ENCODE measurements at regions not wholly inside any gene's neighbourhood (a gene's known extent, or its start where the extent isn't known, plus 50 kb on each side); places are given as distances from the start of the nearest gene placed in this dataset.

GRCh38 chr16:86960266-86960665 lies 356.9 kb downstream of the C16orf95 start (continued):
- TF ChIP-seq CTCF (IDR thresholded peaks at IDR 0.05): no peak
- no peak for TF ChIP-seq EHF (CRISPR knock-in tag; IDR thresholded peaks at IDR 0.05)
- TF ChIP-seq CEBPB (IDR thresholded peaks at IDR 0.05): no peak
- TF ChIP-seq ELK1 (IDR thresholded peaks at IDR 0.05; ENCODE audit: low read depth, low read length): no peak
- no peak for TF ChIP-seq POLR2A (IDR thresholded peaks at IDR 0.05; ENCODE audit: low read length)
- TF ChIP-seq ATOH8 (CRISPR knock-in tag; IDR thresholded peaks at IDR 0.05; ENCODE audit: low read depth): no peak
- TF ChIP-seq HOXB13 (CRISPR knock-in tag; IDR thresholded peaks at IDR 0.05; ENCODE audit: low read depth): no peak

- POLR2A ChIA-PET: no interaction called here
- 71% methylated on average over 15 of the region's 17 CpGs for WGBS (ENCODE audit: missing lambda C conversion rate)
- TF ChIP-seq KDM1A (IDR thresholded peaks at IDR 0.05; ENCODE audit: low read depth) (no peak), RFX5 (IDR thresholded peaks at IDR 0.05) (no peak), ESRRA (IDR thresholded peaks at IDR 0.05; ENCODE audit: borderline replicate concordance, low read length) (no peak), RARB (CRISPR knock-in tag; IDR thresholded peaks at IDR 0.05) (no peak), HOXA7 (CRISPR knock-in tag; IDR thresholded peaks at IDR 0.05) (no peak), NFE2L2 (conservative IDR thresholded peaks at IDR 0.05; ENCODE audit: low read length) (no peak), E2F6 (IDR thresholded peaks at IDR 0.05; ENCODE audit: borderline replicate concordance, low read depth) (no peak), BHLHE40 (IDR thresholded peaks at IDR 0.05; ENCODE audit: low read depth, low read length) (no peak), SMC3 (IDR thresholded peaks at IDR 0.05) (no peak), PBX3 (IDR thresholded peaks at IDR 0.05) (no peak), NR3C1 (IDR thresholded peaks at IDR 0.05) (no peak), MAZ (IDR thresholded peaks at IDR 0.05; ENCODE audit: borderline replicate concordance, low read depth, low read length) (no peak), GATA3 (IDR thresholded peaks at IDR 0.05; ENCODE audit: borderline replicate concordance) (no peak)
- no peaks in the 10 kb centered on the region for H3K9me3 ChIP-seq
- FAIRE-seq: no peak
- H3K27ac ChIP-seq: no peak overlapping the region
- CTCF ChIA-PET: interaction anchor here (0.9 to 1.3 kb wide), 2 partner anchors 43 to 397 kb away, joined by 3 to 4 read pairs; no protein-coding TSS in a partner anchor
- H3K4me1 ChIP-seq: no peaks in the 10 kb centered on the region
- no peak for ATAC-seq
- H3K4me2 ChIP-seq: no peak overlapping the region
- H3K4me3 ChIP-seq: no peak overlapping the region
- no peak for DNase-seq (ENCODE audit: low read depth in 1 of 2, low spot score in 1 of 2)
Measured at GRCh38 chr16:86961171-86961601, 356.0 kb downstream of the C16orf95 start.

GRCh38 chr16:86962259-86962658 lies 354.9 kb downstream of the C16orf95 start:
- CTCF ChIA-PET: no interaction called here
- WGBS (ENCODE audit: missing lambda C conversion rate): 61% methylated on average over 7 of the region's 7 CpGs
- Histone ChIP-seq H3K9me3 (no peaks in the 10 kb centered on the region), H3K4me1 (no peaks in the 10 kb centered on the region), H3K27ac (no peak overlapping the region), H3K4me2 (no peak overlapping the region), H3K4me3 (no peak overlapping the region)
- DNase-seq (ENCODE audit: low read depth in 1 of 2, low spot score in 1 of 2): no peak
- TF ChIP-seq MAFK (IDR thresholded peaks at IDR 0.05; ENCODE audit: partially characterized antibody): no peak
- TF ChIP-seq GATA3 (IDR thresholded peaks at IDR 0.05; ENCODE audit: borderline replicate concordance): no peak
- no peak for TF ChIP-seq E2F6 (IDR thresholded peaks at IDR 0.05; ENCODE audit: borderline replicate concordance, low read depth)
- TF ChIP-seq CBX2 (IDR thresholded peaks at IDR 0.05; ENCODE audit: borderline replicate concordance, low read depth): no peak
- TF ChIP-seq SMC3 (IDR thresholded peaks at IDR 0.05): no peak
- no peak for TF ChIP-seq JUNB (IDR thresholded peaks at IDR 0.05)
- no peak for TF ChIP-seq HES2 (IDR thresholded peaks at IDR 0.05)
- TF ChIP-seq RFX5 (IDR thresholded peaks at IDR 0.05): no peak
- no peak for TF ChIP-seq POLR2AphosphoS2 (conservative IDR thresholded peaks at IDR 0.05; ENCODE audit: low read length)
- TF ChIP-seq MAZ (IDR thresholded peaks at IDR 0.05; ENCODE audit: borderline replicate concordance, low read depth, low read length): no peak
- TF ChIP-seq TP53 (CRISPR knock-in tag; IDR thresholded peaks at IDR 0.05): no peak
- no peak for TF ChIP-seq PHF8 (IDR thresholded peaks at IDR 0.05; ENCODE audit: borderline replicate concordance, low read depth)
- no peak for TF ChIP-seq CTCF (IDR thresholded peaks at IDR 0.05)
- no peak for TF ChIP-seq MAX (IDR thresholded peaks at IDR 0.05)
- no peak for ATAC-seq
- POLR2A ChIA-PET: no interaction called here
- FAIRE-seq: no peak

Measured in A549 (cell line).